GM20000 (cell line): ENCODE measurements at regions not wholly inside any gene's neighbourhood (a gene's known extent, or its start where the extent isn't known, plus 50 kb on each side); places are given as distances from the start of the nearest gene placed in this dataset.
"Not testable (repeated sequence)": the region's sequence is repeated elsewhere in the genome, so short reads cannot be mapped to it uniquely, and the experiment has no call there.

ENCODE experiments used
- DNase-seq: peaks from one replicate; pipeline ENCODE4 v3.0.0; 2012; ENCODE audit warnings: low spot score
- CTCF ChIP-seq: IDR thresholded peaks from 2 replicates; pipeline ENCODE4 v1.5.1; 2012; ENCODE audit warnings: mild to moderate bottlenecking, control low read depth; ENCODE audit errors: extremely low read depth, missing control alignments

DNA sequence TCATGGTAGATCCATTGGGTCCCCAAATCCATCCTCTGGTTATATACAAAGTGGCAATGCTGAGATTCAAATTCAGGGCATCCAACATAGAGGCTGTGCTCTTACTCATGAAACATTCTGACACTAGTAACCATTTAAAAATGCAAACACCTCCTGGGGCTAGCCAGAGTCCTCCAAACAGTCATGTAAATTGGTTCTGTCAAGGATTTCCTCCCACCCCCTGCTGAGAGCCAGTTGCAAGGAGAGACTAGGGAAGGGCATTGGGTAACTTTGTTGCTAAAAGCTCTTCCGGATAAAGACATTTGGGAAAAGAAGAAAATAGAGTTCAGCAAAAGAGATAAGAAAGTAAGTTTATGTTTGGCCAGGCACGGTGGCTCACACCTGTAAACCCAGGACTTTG, 58.3 kb downstream of the ART5 start:
- not testable (repeated sequence) for DNase-seq

GRCh38 chr11:3581389-3581725, 60.4 kb downstream of the ART5 start:
- not testable (repeated sequence) for DNase-seq

DNA sequence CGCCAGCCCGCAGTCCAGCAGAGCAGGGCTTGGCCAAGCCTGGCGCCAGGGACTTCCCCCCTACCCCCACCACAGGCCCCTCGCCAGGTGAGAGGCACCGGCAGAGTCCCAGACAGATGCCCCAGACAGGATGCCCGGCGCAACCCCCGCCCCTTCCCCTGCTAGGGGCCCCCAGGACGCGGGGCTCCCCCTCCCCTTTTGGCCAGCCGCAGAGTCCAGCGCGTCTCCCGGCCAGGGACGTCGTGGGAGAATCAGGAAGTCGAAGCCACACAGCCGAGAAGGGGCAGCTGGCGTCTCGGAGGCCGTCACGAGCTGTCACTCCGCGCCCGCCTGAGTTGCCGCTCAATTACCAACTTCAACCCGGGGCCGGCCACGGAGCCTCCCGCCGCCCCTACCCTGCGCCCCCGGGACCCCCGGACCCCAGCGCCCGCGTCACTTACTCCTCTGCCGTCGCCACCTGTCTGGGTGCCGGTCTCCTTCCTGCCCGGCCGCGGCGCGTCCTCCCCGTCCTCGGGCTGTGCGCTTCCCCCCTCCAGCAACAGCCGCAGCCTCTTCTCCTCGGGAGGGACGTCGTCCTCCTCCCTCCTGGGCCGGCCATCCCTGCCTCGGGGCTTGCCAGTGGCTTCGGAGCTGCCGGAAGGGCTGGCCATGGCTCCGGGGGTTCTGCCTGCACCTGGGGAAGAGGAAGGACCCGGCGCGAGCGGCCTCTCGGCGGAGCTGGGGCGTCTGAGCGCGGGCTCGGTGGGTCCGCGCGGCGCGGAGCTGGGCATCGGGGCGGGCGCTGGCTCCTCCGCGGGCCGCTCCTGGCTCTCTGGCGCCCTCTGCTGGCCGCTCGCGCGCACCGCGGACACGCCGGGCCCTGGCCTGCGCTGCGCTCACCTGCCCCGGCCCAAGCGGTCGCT, 61.1 kb downstream of the ART5 start:
- peak; percentile 59 for DNase-seq
- peak; percentile 58 for TF ChIP-seq CTCF

- DNase-seq, result not testable (repeated sequence)
Measured at GRCh38 chr11:3579600-3580459, 62.0 kb downstream of the ART5 start.

GRCh38 chr11:3576066-3576604, 65.7 kb downstream of the ART5 start:
- not testable (repeated sequence) for DNase-seq

DNA sequence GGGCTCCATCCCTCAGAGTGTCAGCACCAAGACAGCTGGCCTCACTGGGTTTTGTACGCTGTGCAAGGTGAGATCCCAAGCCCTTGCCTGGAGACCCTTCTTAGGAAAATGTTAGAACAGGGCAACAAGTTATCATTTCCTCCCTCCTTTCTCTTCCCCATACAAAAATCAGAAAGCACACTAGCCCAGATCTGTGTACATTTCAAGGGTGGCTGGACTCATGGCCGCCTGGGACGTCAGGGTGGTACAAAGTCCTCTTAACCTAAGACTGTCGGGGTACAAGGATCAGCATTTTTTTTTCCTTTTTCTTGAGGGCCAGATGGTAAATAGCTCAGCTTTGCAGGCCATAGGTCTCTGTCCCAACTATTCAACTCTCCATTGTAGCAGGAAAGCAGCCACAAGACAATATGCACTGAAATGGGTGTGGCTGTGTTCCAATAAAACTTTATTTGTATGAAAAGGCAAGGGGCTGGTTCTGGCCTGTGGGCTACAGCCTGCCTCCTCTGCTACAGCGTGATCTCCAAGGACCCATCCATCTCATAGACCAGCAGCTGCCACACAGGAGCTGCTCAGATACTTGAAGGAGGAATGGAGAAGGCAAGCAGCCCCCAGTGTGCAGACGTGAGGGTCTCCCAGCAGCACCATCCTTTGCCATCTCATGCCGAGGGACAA, 68.7 kb downstream of the ART5 start:
- not testable (repeated sequence) for DNase-seq

DNA sequence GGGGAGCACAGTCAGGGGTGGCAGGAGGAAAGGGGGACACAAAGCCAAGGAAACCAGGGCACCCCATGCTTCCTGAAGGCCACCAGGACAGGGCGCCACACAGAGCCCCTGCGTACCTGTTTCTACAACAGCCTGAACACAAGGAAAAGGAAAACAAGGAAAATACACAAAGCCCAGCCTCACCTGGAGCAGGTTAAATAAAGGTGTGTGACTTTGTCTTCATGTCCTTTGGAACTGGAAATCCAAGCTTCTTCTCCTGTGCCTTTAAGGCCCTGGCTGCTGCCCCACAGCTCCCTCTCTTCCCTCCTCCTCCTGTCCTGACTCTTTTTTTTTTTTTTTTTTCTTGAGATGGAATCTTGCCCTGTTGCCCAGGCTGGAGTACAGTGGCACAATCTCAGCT, 70.0 kb downstream of the ART5 start:
- DNase-seq, result not testable (repeated sequence)

- DNase-seq, result not testable (repeated sequence)
Measured at GRCh38 chr11:3565838-3566237, 76.0 kb downstream of the ART5 start.

DNA sequence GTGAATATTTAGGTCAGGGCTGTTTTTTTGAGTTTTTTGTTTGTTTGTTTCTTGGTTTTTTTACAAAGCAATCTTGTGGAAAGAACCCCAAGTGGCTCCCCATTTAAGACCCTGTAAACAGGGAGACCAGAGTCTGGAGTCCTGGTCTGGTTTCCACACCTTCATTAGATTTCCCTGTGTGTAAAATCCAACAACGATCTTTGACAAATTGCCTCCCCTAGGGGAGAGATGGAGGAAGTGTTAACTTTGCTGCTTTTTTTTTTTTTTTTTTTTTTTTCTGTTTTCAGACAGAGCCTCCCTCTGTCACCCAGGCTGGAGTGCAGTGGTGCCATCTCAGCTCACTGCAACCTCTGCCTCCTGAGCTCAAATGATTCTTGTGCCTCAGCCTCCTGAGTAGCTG, 77.4 kb downstream of the ART5 start:
- DNase-seq, result not testable (repeated sequence)

GRCh38 chr11:3554621-3555020, 87.2 kb downstream of the ART5 start:
- not testable (repeated sequence) for DNase-seq

GRCh38 chr11:3544990-3545389, 96.8 kb downstream of the ART5 start:
- DNase-seq, result not testable (repeated sequence)

DNA sequence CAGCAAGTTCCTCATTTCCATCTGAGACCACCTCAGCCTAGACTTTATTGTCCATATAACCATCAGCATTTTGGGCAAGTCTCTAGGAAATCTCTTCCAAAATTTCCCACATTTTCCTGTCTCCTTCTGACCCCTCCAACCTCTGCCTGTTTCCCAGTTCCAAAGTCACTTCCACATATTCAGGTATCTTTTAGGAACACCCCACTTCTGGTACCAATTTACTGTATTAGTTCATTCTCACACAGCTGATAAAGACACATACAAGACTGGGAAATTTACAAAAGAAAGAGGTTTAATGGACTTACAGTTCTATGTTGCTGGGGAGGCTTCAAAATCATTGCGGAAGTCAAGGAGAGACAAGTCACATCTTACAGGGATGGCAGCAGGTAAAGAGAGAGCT, 103.6 kb downstream of the ART5 start:
- not testable (repeated sequence) for DNase-seq

GRCh38 chr11:3537254-3537653, 104.5 kb downstream of the ART5 start:
- not testable (repeated sequence) for DNase-seq

DNA sequence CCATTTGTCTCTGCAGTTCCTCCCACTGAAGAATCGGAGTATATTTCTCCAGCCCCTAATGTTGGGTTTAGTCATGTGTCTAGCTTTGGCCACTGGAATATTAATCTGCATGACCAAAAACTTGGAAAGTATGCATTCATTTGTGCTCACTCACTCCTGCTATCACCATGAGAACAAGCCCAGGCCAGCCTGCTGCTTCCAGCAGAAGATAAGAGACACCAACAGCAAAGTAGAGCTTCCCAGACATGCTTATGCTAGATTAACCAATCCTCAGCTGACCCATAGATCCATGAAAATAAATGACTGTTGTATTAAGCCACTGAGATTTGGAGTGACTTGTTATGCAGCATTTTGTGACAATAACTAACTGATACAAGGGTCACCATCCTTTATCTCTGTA, 108.8 kb downstream of the ART5 start:
- not testable (repeated sequence) for DNase-seq

- DNase-seq, result not testable (repeated sequence)
Measured at GRCh38 chr11:3531280-3531679, 110.5 kb downstream of the ART5 start.

GRCh38 chr11:3523567-3523966, 118.2 kb downstream of the ART5 start:
- DNase-seq, result not testable (repeated sequence)

- DNase-seq, result not testable (repeated sequence)
Measured at GRCh38 chr11:3520905-3521304, 120.9 kb downstream of the ART5 start.

DNA sequence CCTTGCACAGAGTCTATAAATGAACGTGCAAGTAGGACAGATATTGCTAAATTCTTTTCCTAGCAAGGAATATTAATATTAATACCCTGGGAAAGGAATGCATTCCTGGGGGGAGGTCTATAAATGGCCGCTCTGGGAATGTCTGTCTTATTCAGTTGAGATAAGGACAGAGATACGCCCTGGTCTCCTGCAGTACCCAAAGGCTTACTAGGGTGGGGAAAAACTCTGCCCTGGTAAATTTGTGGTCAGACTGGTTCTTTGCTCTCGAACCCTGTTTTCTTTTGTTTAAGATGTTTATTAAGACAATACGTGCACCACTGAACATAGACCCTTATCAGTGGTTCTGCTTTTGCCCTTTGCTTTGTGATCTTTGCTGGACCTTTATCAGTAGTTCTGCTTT, 122.0 kb downstream of the ART5 start:
- not testable (repeated sequence) for DNase-seq

GRCh38 chr11:3516934-3517567, 124.7 kb downstream of the ART5 start:
- DNase-seq, result not testable (repeated sequence)
